GM19351 (cell line): ENCODE measurements at regions not wholly inside any gene's neighbourhood (a gene's known extent, or its start where the extent isn't known, plus 50 kb on each side); places are given as distances from the start of the nearest gene placed in this dataset.

Source experiments
- ATAC-seq: cut with Tn5 transposase; IDR thresholded peaks from one replicate; pipeline ENCODE4 v1.9.1; 2021; ENCODE audit warnings: mild to moderate bottlenecking, moderate library complexity; ENCODE audit not compliant: unreplicated experiment

GRCh38 chr12:17695495-17695894 is 394.5 kb downstream of the RERGL start:
- no peak for ATAC-seq

- no peak for ATAC-seq
These were observed 398.6 kb downstream of the RERGL start for GRCh38 chr12:17691369-17691768.

- no peak for ATAC-seq
These were observed 409.8 kb downstream of the RERGL start for GRCh38 chr12:17680220-17680619.

GRCh38 chr12:17666641-17667324 is 423.2 kb downstream of the RERGL start:
- ATAC-seq: no peak

- no peak for ATAC-seq
These were observed 424.2 kb downstream of the RERGL start for GRCh38 chr12:17665839-17666238.

GRCh38 chr12:17661250-17661649 is 428.7 kb downstream of the RERGL start:
- ATAC-seq: no peak

- ATAC-seq: no peak
These were observed 437.6 kb downstream of the RERGL start for GRCh38 chr12:17652436-17652835.

- ATAC-seq: no peak
These were observed 447.7 kb downstream of the RERGL start for GRCh38 chr12:17642340-17642650.

GRCh38 chr12:17640615-17641014 is 449.4 kb downstream of the RERGL start:
- ATAC-seq: peak; percentile 43

GRCh38 chr12:17618831-17619230 is 471.2 kb downstream of the RERGL start:
- no peak for ATAC-seq

GRCh38 chr12:17609701-17610100 is 480.3 kb downstream of the RERGL start:
- ATAC-seq: no peak

GRCh38 chr12:17609153-17609552 is 480.8 kb downstream of the RERGL start:
- no peak for ATAC-seq

- ATAC-seq: no peak
These were observed 494.9 kb downstream of the RERGL start for GRCh38 chr12:17595111-17595510.

GRCh38 chr12:17593715-17594406 is 496.1 kb downstream of the RERGL start:
- no peak for ATAC-seq

- ATAC-seq: no peak
These were observed 497.5 kb downstream of the RERGL start for GRCh38 chr12:17592472-17592871.

GRCh38 chr12:17591005-17591681 is 498.9 kb downstream of the RERGL start:
- ATAC-seq: no peak

- ATAC-seq: no peak
These were observed 501.0 kb downstream of the RERGL start for GRCh38 chr12:17588968-17589367.

- ATAC-seq: no peak
These were observed 510.6 kb downstream of the RERGL start for GRCh38 chr12:17579205-17580026.

GRCh38 chr12:17577405-17577804 is 512.6 kb downstream of the RERGL start:
- no peak for ATAC-seq

- ATAC-seq: no peak
These were observed 517.7 kb downstream of the RERGL start for GRCh38 chr12:17572250-17572649.

GRCh38 chr12:17571047-17571446 is 518.9 kb downstream of the RERGL start:
- no peak for ATAC-seq
